Vagina (tissue), 2 donors: ENCODE measurements at regions not wholly inside any gene's neighbourhood (a gene's known extent, or its start where the extent isn't known, plus 50 kb on each side); places are given as distances from the start of the nearest gene placed in this dataset.

Experiments
- DNase-seq, 2 donors: peaks; one replicate each; pipeline ENCODE4 v3.0.0-alpha.2; 2017; ENCODE audit errors: extremely low spot score in 2 of 2
- H3K27ac ChIP-seq: fragments of 200-600 bp; sonication (generic); one replicate; pipeline ENCODE4 v1.5.1; 2019
- H3K27me3 ChIP-seq: fragments of 200-600 bp; sonication (generic); one replicate; pipeline ENCODE4 v1.5.1; 2019
- H3K36me3 ChIP-seq, 2 donors: fragments of 200-600 bp; sonication (generic); one replicate each; pipeline ENCODE4 v1.5.1; 2017 to 2019
- H3K4me1 ChIP-seq: fragments of 200-600 bp; sonication (generic); one replicate; pipeline ENCODE4 v1.5.1; 2019
- H3K4me3 ChIP-seq, 2 donors: fragments of 200-600 bp; sonication (generic); 1 replicate in 1 of 2; 2 replicates in 1 of 2; pipeline ENCODE4 v1.5.1; 2016 to 2019
- H3K9me3 ChIP-seq: fragments of 200-600 bp; sonication (generic); one replicate; pipeline ENCODE4 v1.5.1; 2019
- CTCF ChIP-seq, 3 experiments: fragments of 450-650 bp in 2 of 3; fragments of 200-600 bp in 1 of 3; sonication (generic) in 1 of 3; IDR thresholded peaks; one replicate each; pipeline ENCODE4 v1.5.1; 2017 to 2019; ENCODE audit warnings: antibody characterized with exemption in 3 of 3, mild to moderate bottlenecking in 2 of 3, moderate library complexity in 2 of 3
- POLR2A ChIP-seq, 2 donors: fragments of 450-650 bp; IDR thresholded peaks; one replicate each; pipeline ENCODE4 v1.6.1; 2017; ENCODE audit warnings: antibody characterized with exemption in 2 of 2, mild to moderate bottlenecking in 2 of 2, moderate library complexity in 2 of 2
- POLR2AphosphoS5 ChIP-seq, 2 donors: sonication (generic); formaldehyde crosslinking; IDR thresholded peaks; one replicate each; pipeline ENCODE4 v1.9.0; 2017; ENCODE audit warnings: antibody characterized with exemption in 2 of 2, mild to moderate bottlenecking in 2 of 2, low read depth in 1 of 2; ENCODE audit not compliant: insufficient read depth in 1 of 2
- intact Hi-C: fragments of 100-400 bp; cut with DNase I; formaldehyde crosslinking; loops from one replicate; pipeline ENCODE4 v1.15.1; 2023

DNA sequence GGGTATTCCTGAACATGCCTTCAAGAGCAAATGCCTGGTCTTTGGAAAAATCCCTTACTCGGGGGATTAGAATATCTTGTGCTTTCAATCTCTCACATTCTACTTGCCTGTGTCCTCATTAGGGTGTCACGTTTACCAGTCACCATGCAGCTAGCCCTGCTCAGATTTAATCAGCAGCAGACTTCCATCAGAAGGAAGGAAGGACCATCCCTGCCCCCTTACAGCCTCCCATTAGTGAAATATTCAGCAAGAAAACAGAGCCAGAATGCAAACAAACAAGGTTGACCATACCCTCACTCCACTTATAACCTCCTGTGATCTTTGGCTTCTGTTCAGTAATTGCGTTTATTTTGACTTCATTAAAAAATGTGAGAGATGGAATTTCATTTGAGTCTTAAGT is 208.6 kb downstream of the CXCL12 start:
- H3K36me3 ChIP-seq = no peaks in the 10 kb centered on the region
- H3K4me3 ChIP-seq = no peak overlapping the region
- peaks cover 10% of the 10 kb centered on the region for H3K4me1 ChIP-seq
- DNase-seq = no peak
- H3K9me3 ChIP-seq = no peaks in the 10 kb centered on the region
- H3K27ac ChIP-seq = no peak overlapping the region
- H3K27me3 ChIP-seq = no peaks in the 10 kb centered on the region
- intact Hi-C loops = no loop called here
- no peak for TF ChIP-seq POLR2A (IDR thresholded peaks at IDR 0.05)
- TF ChIP-seq POLR2AphosphoS5 (IDR thresholded peaks at IDR 0.05; ENCODE audit: insufficient read depth in 1 of 2, low read depth in 1 of 2) = no peak
- no peak for TF ChIP-seq CTCF (IDR thresholded peaks at IDR 0.05)

- Histone ChIP-seq H3K9me3 (no peaks in the 10 kb centered on the region), H3K4me1 (no peaks in the 10 kb centered on the region)
Observed at GRCh38 chr10:44173608-44173894, 211.3 kb downstream of the CXCL12 start.

DNA sequence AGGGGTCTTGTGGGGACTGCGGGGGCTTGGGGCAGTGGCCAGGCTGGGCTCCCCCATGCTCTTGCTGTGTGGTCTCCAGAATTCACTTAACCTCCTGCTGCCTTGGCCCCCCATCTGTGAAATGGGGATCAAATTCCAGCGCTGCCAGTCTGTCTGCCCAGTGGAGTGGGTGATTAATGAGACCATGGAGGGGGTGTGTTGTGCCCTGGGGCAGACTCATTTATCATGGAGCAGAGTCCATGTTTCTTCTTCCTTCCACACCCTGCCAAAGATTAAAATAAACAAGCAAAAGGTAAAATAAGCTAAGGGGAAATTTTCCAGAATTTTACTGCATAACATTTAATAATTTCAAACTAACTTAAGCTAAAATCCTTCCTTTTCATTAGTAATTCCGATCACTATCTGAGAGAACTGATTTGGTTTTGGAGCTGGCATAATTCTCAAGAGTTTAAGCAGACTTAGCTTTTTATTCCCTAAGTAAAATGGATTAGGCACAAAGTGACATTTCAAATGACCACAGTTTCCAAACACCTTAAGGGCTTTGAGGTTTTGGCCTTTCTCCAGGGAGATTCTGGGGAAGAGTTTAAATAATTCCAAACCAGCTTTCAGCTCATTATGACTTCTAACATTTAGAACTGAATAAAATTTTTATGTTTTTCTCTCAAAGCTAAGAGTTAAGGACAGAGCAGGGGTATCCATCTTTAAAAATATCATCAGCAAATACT is 211.9 kb downstream of the CXCL12 start:
- H3K4me1 ChIP-seq = no peaks in the 10 kb centered on the region
- no peak for DNase-seq
- intact Hi-C loops = no loop called here
- no peaks in the 10 kb centered on the region for H3K9me3 ChIP-seq
- H3K36me3 ChIP-seq = no peaks in the 10 kb centered on the region
- H3K4me3 ChIP-seq = no peak overlapping the region
- no peak for TF ChIP-seq POLR2AphosphoS5 (IDR thresholded peaks at IDR 0.05; ENCODE audit: insufficient read depth in 1 of 2, low read depth in 1 of 2)
- TF ChIP-seq POLR2A (IDR thresholded peaks at IDR 0.05) = no peak
- TF ChIP-seq CTCF (IDR thresholded peaks at IDR 0.05) = no peak
- no peaks in the 10 kb centered on the region for H3K27me3 ChIP-seq
- H3K27ac ChIP-seq = no peak overlapping the region

More at GRCh38 chr10:44173608-44173894, 211.3 kb downstream of the CXCL12 start:
- Histone ChIP-seq H3K27ac (no peak overlapping the region), H3K36me3 (no peaks in the 10 kb centered on the region), H3K4me3 (no peak overlapping the region), H3K27me3 (no peaks in the 10 kb centered on the region)
- TF ChIP-seq POLR2AphosphoS5 (IDR thresholded peaks at IDR 0.05; ENCODE audit: insufficient read depth in 1 of 2, low read depth in 1 of 2) (no peak), POLR2A (IDR thresholded peaks at IDR 0.05) (no peak), CTCF (IDR thresholded peaks at IDR 0.05) (no peak)
- intact Hi-C loops = no loop called here
- DNase-seq = no peak

GRCh38 chr10:44171765-44172164 is 213.1 kb downstream of the CXCL12 start:
- no peak for DNase-seq
- Histone ChIP-seq H3K36me3 (no peaks in the 10 kb centered on the region), H3K27ac (no peak overlapping the region), H3K27me3 (no peaks in the 10 kb centered on the region), H3K4me3 (no peak overlapping the region), H3K4me1 (no peaks in the 10 kb centered on the region), H3K9me3 (no peaks in the 10 kb centered on the region)
- intact Hi-C loops = no loop called here
- TF ChIP-seq POLR2AphosphoS5 (IDR thresholded peaks at IDR 0.05; ENCODE audit: insufficient read depth in 1 of 2, low read depth in 1 of 2) (no peak), POLR2A (IDR thresholded peaks at IDR 0.05) (no peak), CTCF (IDR thresholded peaks at IDR 0.05) (no peak)

GRCh38 chr10:44168478-44168877 is 216.4 kb downstream of the CXCL12 start:
- Histone ChIP-seq H3K27ac (no peak overlapping the region), H3K27me3 (no peaks in the 10 kb centered on the region), H3K4me3 (no peak overlapping the region), H3K9me3 (no peaks in the 10 kb centered on the region), H3K4me1 (no peaks in the 10 kb centered on the region), H3K36me3 (no peaks in the 10 kb centered on the region)
- no peak for TF ChIP-seq POLR2AphosphoS5 (IDR thresholded peaks at IDR 0.05; ENCODE audit: insufficient read depth in 1 of 2, low read depth in 1 of 2)
- no peak for TF ChIP-seq CTCF (IDR thresholded peaks at IDR 0.05)
- TF ChIP-seq POLR2A (IDR thresholded peaks at IDR 0.05) = no peak
- DNase-seq = no peak
- intact Hi-C loops = no loop called here
